NCI-H345 (cell line): ENCODE measurements at regions not wholly inside any gene's neighbourhood (a gene's known extent, or its start where the extent isn't known, plus 50 kb on each side); places are given as distances from the start of the nearest gene placed in this dataset.

Experiments
- DNase-seq: peaks from one replicate; lab custom pipeline; 2025; lab: John Stamatoyannopoulos, UW

DNA sequence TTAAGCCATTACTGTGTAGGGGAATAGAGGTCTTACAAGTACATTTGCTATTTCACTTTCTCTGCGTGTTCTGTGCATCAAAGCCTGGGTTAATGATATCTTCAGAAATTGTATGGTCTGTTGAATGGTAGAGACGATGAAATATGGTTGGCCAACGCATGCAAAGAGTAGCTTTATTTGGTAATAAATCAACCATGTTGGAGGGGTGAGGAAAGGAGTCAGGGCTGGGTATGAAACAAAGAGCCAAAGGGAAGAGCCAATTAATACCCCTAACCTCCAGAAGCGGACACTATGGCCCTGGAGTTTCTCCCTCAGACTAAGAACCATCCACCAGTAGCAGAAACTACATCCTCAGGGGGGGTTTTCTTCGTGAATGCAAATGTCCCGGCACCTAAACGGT, 1974.0 kb upstream of the WWC1 start:
- DNase-seq: no peak

DNA sequence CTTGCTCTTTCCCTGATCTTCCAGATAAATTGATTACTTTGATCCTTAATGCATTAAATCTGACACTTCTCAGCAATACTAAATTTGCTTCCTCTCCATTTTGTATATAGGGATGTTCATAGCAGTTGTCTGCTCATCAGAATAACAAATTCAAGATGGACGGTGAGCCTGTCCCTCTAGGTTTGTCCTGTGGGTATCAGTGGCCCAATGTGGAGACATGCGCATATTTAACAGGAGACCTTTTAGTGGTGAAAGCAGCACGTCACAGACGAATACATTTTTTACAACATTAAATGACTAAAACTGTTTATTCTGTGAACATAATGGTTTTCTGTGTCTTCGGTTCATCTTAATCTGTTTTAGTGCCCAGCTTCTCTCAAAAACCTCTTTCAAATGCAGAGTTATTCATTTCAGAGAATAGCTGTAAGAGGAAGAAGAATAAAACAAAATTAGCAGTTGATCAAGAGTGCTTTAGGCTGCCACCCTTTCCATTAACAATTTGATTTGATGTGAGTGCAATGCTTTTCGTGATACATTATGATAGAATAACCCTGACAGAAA, 1970.4 kb upstream of the WWC1 start:
- DNase-seq: no peak

DNA sequence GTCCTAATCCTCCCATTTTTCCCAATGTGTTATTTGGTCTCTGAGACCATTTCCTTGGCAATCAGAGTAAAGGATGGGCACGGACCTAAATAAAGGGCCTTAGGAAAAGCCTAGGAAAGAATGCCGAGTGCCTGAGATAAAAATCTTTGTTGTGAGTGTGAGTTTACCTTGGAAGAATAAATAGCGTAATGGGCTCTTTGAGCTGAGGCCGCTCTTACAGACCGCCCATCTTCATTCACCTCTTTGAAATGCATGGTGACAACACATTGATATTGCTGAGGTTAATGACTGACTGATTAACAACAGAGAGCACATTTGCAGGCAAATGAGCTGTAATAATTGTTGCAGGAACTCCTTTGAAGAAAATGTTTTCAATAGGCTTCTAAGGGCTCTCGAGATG, 1967.1 kb upstream of the WWC1 start:
- DNase-seq: no peak

DNA sequence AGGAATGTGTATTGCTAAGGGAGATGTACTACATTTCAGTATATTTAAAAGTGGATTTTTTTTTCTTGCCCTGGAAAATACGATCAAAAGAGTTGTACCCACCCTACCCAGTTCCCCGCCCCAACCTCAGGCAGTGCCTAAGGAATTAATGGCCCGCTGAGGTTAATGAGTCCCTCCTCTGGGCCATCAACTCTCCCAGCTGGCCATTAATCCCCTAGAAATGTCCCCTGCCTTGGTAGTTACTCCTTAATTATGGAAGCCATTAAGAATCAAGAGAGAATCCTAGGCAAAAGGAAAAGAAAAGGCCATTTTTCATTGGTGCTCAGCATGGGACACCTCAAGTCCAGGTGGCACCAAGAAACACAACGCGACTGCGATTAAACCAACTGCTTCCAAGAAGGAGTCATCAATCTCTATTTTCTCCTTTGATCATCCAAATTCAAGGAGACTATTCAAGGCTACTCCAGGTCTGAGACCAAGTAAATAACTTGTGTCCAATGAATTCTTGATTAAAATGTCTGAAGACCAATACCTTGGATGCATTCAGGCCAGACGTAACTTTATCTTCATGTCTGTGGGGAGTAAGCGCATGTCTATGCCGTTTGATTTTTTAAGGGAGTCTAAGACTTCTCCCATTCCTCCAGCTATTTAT, 1962.2 kb upstream of the WWC1 start:
- DNase-seq: no peak

DNA sequence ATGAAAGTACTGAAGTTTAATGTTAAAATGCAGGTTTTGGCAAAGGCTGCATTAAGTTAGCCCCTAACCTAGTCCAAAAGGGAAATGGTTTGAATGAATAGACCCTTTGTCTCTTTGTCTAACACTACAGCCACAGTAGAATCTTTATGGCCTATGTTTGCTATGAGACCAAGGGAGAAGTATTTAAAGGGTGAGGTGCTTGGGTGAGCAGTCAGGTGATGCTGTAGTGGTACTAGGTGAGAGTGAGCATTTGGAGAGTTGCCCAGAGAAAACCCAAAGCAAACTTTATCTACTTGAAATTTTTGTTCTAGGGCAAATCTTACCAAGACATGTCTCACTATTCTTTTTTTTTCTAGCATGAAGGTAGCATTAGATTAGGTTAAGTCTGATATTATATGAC, 1961.4 kb upstream of the WWC1 start:
- DNase-seq: no peak

DNA sequence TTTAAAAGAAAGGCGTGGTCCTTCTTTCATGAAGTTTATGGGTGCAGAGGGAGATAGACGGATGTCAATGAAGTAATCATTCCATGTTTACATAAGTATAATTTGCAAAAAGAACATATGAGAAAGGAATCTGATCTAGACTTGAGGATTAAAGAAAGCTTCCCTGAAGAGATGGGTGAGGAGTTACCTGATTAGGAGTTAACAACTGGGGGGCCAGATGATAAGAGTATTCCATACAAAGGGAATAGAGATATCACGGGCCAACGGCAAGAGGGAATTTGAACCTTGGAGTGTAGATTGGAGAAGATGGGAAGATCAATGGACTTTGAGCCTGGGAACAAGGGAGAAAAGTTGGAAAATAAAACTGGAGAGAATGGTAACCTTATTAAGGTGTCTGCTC, 1959.9 kb upstream of the WWC1 start:
- no peak for DNase-seq

DNA sequence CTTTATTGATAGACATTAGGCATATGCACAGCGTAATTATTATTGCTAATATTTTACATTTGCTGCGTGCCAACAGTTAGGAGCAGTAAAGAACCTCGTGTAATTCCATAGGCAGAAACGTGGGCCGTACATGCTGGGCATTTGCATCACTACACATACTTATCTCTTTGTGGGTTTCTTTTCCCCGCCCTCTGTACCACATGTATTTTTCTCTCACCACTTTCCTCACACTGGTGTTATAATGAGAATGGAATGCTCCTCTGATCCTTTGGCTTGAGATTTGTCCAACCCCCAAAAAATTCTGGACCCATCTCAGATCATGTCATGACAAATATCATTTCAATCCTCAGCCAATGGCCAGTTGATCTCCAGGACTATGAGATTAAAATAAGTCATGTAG, 1952.6 kb upstream of the WWC1 start:
- no peak for DNase-seq

DNA sequence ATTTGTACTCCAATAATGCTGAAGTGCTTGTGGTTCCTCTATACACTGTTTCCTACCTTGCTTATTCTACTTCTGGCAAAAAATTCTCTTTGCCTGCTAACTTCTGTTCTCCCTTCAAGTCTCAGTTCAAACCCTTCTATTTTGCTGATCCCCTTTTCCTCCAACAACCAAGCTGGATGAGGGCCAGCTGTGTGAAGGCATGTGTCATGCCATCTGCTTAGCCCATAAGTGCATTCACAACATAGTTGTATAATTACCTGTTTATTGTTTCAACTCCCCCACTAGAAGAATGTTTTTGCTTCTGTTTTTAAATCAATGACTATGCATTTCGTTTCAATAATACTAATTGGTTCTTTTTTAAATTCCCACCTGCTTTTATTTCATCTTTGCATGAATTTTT, 1951.4 kb upstream of the WWC1 start:
- no peak for DNase-seq

DNA sequence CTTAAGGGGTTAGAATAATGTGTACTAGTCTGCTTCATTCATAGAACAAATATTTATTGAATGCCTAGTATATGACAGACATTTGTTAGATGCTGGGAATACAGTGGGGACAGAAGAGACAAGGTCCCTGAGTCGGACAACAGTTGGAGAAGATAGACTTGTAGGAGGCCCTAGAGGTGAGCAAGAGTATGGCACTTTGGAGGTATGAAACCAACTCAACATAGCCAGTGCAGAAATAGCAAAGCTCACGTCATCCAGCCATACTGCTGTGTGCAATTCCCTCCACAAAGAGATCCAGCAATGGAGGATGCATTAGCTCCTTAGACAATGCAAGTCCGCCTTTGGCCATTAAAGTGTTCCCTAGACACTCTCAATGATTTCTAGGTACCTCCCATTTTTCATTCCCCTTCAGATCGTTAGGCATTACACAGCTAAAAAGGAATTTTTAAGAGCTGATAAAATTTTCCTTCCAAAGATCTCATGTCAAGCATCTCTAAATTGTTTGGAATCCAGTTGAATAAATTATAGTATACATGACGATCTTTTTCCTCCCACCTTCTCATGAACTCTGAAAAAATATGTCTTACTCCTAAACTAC, 1949.6 kb upstream of the WWC1 start:
- DNase-seq: no peak

DNA sequence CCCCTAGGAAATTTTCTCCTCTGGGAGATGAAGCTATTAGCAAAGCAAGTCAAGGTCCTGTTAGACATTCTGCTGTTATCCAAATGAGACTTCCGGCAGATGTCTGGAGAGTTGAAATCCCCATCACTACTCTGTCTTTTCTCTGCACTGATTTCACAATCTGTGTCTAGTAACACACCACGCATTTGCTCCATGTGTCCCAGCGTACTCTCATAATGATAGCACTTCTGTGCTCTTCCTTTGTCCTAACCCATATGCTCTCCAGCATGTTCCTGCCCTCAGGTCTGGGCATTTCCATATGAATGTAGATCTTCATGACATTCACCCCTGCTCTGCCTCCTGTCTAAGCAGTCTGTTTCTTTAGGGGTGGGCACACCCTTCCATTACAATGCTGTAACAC, 1949.0 kb upstream of the WWC1 start:
- no peak for DNase-seq

DNA sequence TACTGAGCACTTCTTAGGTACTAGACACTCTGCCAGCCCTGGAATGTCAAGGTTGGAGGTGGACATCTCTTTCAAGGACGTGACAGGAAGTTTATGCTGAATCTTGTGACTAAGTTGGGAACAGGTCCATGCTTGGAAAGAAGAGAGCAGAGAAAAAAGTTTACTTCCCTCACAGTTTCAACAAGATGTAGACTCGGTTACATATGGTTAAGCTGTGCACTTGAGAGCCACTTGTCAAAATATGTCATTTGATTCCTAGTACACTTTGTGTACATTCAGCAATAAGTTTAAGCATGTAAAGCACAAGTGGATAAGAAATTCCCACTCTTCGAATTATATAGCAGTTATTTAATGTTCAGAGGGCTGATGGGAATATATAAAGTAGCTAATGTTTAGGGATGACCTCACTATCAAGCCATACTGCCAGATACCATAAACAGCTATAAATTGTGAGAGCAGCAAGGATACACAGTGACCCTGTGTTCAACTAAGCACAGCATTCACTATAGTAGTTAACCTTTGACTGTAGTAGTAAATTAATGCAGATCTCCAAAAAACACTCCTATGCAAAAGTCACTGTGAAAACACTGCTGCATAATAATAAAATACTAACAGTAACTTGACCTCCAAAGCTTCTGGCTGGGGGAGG, 1944.6 kb upstream of the WWC1 start:
- DNase-seq: no peak

DNA sequence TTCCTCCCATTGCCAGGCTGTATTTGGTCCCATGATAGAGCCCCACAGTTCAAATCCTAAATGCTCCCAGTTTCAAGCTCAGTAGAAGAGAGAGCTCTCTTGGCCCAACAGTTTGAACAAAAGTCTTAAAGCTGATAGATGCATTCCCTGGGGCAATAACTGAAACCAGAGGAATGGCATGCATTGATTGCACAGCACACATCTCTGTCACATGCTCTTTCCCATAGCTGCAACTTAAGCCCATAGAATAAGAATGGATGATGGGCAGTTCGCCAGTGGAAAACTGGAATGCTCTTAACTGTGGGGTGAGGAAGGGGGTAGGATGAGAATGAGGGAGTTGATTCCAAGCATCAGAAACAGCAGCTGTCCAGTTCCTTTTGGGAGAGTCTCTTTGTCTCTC, 1942.4 kb upstream of the WWC1 start:
- no peak for DNase-seq

DNA sequence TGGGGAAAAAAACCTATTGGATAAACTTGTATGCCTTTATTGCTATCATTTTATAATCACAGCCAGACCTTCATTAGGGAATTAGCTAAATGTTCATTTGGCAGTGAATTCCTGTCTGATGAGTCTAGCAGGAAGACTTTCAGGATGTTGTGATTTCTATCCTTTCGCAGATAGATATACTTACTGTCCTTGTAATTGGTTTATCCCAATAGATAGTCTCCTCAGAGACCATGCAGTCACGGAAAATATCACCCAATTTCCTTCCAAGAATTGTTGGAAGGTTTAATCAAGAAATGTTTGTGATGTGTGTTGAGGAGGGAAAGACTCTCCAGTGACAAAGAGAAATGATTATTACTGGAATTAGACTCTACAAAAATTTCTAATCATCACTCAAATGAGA, 1937.9 kb upstream of the WWC1 start:
- DNase-seq: no peak

DNA sequence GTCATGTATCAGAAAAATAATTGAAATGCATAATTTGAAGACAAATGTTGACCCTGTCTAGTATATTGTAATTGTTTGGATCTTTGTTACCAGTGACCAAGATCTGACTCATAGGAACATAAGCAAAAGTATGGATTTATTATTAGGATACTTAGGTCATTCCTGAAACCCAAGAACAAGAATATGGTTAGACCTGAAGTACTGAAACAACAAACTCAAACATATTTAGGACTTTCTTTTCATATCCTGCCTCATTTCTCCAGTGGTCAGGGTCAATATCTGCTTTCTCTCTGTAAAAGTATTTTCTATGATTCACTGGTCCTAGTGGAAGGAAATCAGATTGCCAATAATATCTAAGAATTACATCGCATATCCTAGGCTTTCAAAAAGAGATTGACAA, 1937.1 kb upstream of the WWC1 start:
- no peak for DNase-seq

DNA sequence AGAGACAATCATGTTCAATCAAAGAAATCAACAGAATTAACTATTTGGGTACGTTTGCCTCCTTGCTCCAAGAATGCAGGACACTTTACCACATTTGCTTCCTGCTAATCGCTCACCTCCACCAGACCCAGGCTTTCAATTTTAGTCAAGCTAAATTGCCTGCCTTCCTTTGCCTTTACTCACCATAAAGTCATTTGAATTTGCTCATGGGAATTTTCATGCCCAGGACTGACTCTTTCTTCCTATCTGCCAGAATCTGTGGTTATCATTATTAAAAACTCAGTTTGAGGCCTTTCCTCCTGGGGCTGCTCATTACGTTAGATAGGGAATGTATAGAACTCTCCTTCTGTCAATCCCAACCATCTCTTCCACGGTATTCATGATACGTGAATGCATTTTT, 1935.3 kb upstream of the WWC1 start:
- DNase-seq: no peak

DNA sequence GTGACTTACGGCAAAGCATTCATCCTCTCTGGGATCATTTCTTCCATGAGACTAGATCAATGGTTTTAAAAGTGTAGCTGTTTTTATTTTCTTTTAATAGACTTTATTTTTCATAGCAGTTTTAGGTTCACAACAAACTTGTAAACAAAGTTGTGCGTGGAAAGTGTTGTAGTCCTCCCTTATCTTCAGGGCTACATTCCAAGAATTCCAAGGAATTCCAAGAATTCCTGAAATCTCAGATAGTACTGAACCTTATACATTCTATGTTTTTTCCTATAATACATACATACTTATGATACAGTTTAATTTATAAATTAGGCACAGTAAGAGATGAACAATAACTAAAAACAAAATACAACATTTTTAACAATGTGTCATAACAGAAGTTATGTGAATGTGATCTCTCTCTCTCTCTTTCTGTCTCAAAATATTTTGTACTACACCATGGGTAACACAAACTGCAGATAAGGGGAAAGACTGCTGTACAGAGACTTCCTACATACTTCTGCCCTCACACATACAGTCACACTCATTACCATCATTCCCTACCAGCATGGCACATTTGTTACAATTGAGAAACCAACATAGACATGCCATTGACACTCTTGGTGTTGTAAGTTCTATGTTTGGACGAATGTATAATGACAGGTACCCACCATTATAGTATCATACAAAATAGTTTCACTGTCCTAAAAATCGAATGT, 1933.2 kb upstream of the WWC1 start:
- no peak for DNase-seq

DNA sequence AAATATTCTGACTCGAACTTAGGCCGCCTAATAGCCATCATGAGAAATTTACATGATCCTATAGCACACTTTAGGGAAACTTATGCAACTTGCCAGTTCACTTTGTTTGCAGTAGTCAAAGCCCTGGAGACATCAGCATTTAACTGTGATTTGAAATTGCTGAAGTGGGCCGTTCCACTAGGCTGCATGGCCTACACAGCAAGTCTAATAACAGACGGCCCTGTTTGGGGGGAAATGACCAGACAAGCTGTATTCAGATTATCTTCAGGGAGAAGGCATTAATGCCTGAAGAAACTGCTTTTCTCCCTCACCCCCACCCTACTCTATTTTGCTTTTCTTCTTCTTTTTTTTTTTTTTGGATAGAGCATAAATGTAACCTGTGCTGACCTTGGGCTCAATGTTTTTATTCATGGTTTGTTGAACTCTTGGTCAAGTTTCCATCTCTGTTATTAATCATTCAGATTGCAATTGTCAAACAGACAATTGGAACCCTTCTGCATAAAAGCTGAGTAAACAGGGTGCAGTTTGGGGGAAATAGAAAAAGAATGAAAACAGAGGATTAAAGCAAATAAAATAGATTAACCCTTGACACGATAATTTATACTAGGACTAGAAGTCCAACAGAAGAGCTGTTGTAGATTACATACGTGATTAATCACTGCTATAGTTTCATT, 1928.2 kb upstream of the WWC1 start:
- no peak for DNase-seq

DNA sequence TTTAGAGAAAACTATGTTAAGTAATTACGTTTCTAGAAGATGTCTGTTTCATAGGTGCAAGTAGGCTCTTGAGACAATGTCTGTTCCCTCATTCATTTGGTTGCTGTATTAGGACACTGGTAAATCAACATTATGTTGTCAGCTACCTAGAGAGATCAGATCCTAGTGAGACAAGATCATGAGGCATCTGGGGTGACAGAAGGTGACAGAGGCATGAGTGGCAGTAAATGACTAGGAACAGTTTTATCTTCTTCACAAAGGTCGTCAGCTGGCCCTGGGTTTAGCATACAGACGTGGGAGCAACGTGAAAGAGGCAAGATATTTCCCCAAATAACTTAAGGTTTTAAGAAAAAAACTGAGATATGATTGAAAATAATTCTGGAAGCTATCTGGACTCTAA, 1926.3 kb upstream of the WWC1 start:
- DNase-seq: no peak

DNA sequence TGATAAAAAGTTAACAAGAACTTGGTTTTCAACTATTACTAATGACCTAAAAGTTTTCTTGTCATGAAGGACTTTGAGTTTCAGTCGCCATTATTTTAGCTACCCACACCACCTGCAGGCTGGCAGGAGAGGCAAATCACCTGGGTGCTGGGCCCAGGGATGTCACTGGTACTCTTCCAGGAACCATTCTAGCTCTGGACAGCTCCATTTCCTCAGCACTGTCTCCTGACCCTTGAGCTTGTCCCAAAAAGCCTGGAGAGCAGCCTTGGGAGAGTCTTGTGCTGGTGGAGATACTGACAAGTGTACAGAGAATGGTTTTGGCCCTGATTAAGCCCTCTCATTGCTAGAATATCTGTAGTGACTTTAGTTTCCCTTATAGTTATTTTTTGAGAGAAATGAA, 1924.1 kb upstream of the WWC1 start:
- DNase-seq: no peak

DNA sequence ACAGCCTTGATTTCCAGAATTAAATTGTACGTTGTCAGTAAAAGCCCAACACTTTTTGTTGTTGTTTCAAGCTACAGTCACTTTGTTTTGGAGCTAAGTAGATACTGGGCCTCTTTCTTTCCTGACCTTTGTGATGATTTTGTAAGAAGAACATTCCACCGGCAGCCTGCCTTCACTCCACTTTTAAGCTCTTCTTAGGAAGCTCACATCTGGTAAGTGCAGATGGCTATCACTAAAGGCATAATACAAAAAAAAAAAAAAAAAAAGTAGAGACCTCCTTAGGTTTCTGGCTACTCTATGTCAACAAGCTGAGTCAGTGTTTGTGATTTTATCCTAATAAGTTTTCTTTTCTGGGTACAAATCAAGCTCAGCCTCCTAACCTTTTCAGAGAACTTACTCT, 1922.1 kb upstream of the WWC1 start:
- DNase-seq: no peak

DNA sequence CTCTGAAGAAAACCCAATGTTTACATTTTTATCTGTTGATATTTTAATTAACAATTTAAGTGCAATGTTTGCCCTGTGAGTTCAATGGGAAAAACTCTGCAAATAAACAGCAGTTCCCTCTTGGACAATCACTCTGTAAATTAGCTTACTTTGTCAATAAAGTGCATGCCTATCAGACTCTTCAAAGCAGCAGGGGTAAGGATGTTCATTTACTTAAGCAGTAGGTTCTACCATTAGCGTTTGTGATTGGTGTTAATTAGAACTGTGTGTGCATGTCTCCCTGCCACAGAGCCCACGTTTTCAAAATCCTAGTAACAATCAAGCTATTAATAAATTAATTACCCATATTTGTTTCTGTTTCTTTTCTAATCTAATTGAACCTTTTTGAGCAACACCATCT, 1921.6 kb upstream of the WWC1 start:
- DNase-seq: no peak

DNA sequence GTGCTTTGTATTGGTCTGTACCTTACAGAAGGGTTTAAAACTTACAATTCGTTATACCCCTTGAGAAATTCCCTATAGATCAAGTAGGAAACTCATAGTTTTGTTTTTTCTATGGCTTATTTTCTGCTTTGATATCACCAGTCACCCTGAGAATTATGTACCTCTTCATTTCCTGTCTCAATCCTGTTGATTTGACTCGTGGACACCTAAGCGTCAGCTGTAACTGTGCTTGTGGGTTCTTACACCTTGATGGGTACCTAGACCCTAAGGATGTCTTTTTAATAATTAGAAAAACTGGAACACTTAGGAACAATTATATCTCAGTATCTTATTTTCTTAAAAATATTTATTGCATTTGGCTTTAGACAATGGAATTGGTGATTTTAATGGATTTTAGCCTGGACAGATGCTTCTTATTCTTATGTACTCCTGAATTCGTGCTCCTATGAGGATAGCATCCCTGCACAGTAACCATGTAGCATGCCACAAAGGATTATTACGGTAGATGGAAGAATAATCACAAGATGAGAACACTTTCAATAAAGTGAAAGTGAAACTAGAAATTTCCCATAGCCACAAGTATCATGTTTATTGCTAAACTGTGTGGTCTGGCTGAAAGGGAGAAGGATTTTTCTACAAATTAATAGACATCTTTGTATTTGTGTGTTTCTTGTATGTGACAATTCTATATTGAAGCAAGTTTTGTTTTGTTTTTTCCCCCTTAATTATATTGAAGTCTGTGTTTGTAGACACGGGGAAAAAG, 1920.3 kb upstream of the WWC1 start:
- no peak for DNase-seq
